Fibroblast of the aortic adventitia (primary cell): ENCODE measurements at regions not wholly inside any gene's neighbourhood (a gene's known extent, or its start where the extent isn't known, plus 50 kb on each side); places are given as distances from the start of the nearest gene placed in this dataset.

Experiments
- DNase-seq: peaks from one replicate; pipeline ENCODE4 v3.0.0-alpha.2; 2010; ENCODE audit warnings: low read depth
- H3K4me3 ChIP-seq: 2 replicates; pipeline ENCODE4 v1.5.1; 2011; ENCODE audit warnings: low read depth, mild to moderate bottlenecking, control low read depth, low read length, moderate library complexity
- CTCF ChIP-seq: IDR thresholded peaks from 2 replicates; pipeline ENCODE4 v1.5.1; 2011; ENCODE audit warnings: mild to moderate bottlenecking, low read length, control low read depth, inconsistent platforms; ENCODE audit not compliant: insufficient read depth

- no peak overlapping the region for H3K4me3 ChIP-seq
- TF ChIP-seq CTCF, result no peak
- DNase-seq, result no peak
Observed at GRCh38 chr4:63017300-63017699, 1392.0 kb downstream of the TECRL start.

GRCh38 chr4:62970846-62971245 is 1438.4 kb downstream of the TECRL start:
- no peak overlapping the region for H3K4me3 ChIP-seq
- no peak for TF ChIP-seq CTCF
- no peak for DNase-seq

- TF ChIP-seq CTCF, result no peak
- H3K4me3 ChIP-seq, result no peak overlapping the region
- DNase-seq, result no peak
Observed at GRCh38 chr4:62960415-62960814, 1448.8 kb downstream of the TECRL start.

- H3K4me3 ChIP-seq, result no peak overlapping the region
- DNase-seq, result no peak
- no peak for TF ChIP-seq CTCF
Observed at GRCh38 chr4:62953752-62954151, 1455.5 kb downstream of the TECRL start.

GRCh38 chr4:62952366-62952765 is 1456.9 kb downstream of the TECRL start:
- no peak for DNase-seq
- no peak for TF ChIP-seq CTCF
- no peak overlapping the region for H3K4me3 ChIP-seq

- no peak for TF ChIP-seq CTCF
- no peak for DNase-seq
- H3K4me3 ChIP-seq, result no peak overlapping the region
Observed at GRCh38 chr4:62948108-62948507, 1461.1 kb downstream of the TECRL start.

DNA sequence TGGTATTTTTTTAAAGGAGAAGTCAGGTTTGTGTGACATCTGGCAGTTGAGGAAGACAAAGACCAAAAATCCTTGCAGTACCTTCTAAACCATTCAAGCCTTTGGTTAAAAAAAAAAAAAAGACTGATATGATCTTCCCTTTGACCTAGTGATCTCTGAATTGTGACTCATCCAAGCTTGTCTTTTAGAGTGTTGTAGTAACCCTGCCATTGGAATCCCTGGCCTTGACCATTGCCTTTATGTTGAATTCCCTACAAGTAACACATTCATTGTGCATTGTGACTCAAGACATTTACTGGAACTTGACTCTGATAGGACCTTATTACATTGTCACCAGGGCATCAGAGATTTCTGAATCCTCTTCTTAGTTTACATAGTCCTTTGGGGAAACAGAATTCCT is 1469.0 kb downstream of the TECRL start:
- TF ChIP-seq CTCF, result no peak

More for the DNA sequence above, 1469.0 kb downstream of the TECRL start:
- no peak overlapping the region for H3K4me3 ChIP-seq
- no peak for DNase-seq
